ENCODE measurements at regions not wholly inside any gene's neighbourhood (a gene's known extent, or its start where the extent isn't known, plus 50 kb on each side); places are given as distances from the start of the nearest gene placed in this dataset.
"Not testable (repeated sequence)": the region's sequence is repeated elsewhere in the genome, so short reads cannot be mapped to it uniquely, and the experiment has no call there.

DNA sequence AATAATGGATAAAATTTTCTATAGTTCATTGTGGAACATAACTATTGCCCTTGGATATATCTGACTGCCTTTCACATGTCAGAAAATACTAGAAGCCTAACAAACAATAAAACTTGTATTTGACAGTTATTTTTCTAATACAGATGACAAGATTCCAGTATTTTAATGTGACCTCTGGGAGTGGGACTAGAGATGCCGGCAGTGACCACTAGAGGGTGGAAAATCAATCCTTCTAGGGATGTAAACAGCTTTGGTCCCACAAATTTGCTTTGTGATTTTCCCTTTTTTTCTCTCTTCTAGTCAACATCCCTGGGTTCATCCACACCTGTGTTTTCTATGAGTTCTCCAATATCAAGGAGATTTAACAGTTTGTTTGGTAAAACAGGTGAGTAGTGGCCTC is 813.7 kb downstream of the SPATA31A1 start:
- not testable (repeated sequence) for H2BK15ac ChIP-seq (ENCODE audit: low read depth, low read length); H3K27me3 Mint-ChIP-seq (ENCODE audit: low read depth); H3K9me3 Mint-ChIP-seq; H3K4me1 ChIP-seq (ENCODE audit: insufficient read depth, low read length); H3K23me2 ChIP-seq (ENCODE audit: insufficient read length, low read depth, low read length, poor library complexity, severe bottlenecking); H2BK5ac ChIP-seq (ENCODE audit: insufficient read length, low read length); H3K9ac ChIP-seq (ENCODE audit: extremely low read depth, insufficient read length, low read length); H4K8ac ChIP-seq (replicated peaks; ENCODE audit: insufficient read length, low read depth, low read length); H3K18ac ChIP-seq (ENCODE audit: insufficient read length, low read depth, low read length); H4K5ac ChIP-seq (ENCODE audit: insufficient read length, low read depth, low read length); H4K20me1 ChIP-seq (ENCODE audit: control insufficient read depth, insufficient read depth, insufficient read length); H3K14ac ChIP-seq (ENCODE audit: insufficient read depth, low read length); H2BK20ac ChIP-seq (ENCODE audit: low read depth, low read length, poor library complexity, severe bottlenecking); H3K27ac ChIP-seq (ENCODE audit: insufficient read length, low read depth, low read length); H3K4ac ChIP-seq (ENCODE audit: low read depth, low read length); DNase-seq; H3K56ac ChIP-seq (ENCODE audit: insufficient read length, low read depth, low read length); H3K27ac Mint-ChIP-seq; H3K27me3 ChIP-seq (ENCODE audit: insufficient read depth, low read length); H3K36me3 Mint-ChIP-seq (ENCODE audit: insufficient read depth in 1 of 3, low read depth in 3 of 3); H3K23ac ChIP-seq (ENCODE audit: insufficient read length, low read depth, low read length); H2AK5ac ChIP-seq (ENCODE audit: insufficient read length, low read length); H3K9me3 ChIP-seq (ENCODE audit: control insufficient read depth, low read depth, low read length); H3K79me1 ChIP-seq (ENCODE audit: insufficient read depth, low read depth, low read length, poor library complexity, severe bottlenecking); H3K4me1 Mint-ChIP-seq; H3K4me2 ChIP-seq (ENCODE audit: insufficient read depth, insufficient read length, low read length); H2BK120ac ChIP-seq (ENCODE audit: low read depth, low read length, poor library complexity, severe bottlenecking); H2AFZ ChIP-seq (ENCODE audit: low read length); H2BK12ac ChIP-seq (ENCODE audit: insufficient read length, low read depth, low read length); H3K4me3 Mint-ChIP-seq; H4K91ac ChIP-seq (ENCODE audit: insufficient read length, low read depth, low read length); H3K79me2 ChIP-seq (ENCODE audit: insufficient read depth, low read length); H3T11ph ChIP-seq (ENCODE audit: low read length)
- WGBS (ENCODE audit: extremely low coverage, insufficient read length, low lambda C conversion rate), result no CpG with 5 or more reads among the region's 1 CpG

DNA sequence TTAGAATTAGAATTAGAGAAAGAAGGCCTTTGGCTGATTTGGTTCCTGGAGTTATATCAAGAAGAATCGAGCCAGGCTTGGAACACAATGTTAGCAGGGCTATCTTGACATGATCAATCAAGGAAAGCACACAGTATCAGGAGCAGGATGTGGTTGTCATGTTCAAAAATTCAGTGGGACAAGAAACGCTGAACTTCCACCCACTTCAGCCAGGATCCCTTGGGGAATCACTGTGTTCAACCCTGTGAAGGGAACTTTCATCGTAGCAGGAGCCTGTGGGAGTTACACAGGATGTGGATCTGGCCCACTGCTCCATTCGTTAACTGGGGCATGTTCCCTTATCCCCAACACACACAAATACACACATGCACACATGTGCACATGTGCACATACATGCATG is 817.8 kb downstream of the SPATA31A1 start:
- H3K79me2 ChIP-seq (ENCODE audit: insufficient read depth, low read length); H2AFZ ChIP-seq (ENCODE audit: low read length); H2BK15ac ChIP-seq (ENCODE audit: low read depth, low read length); H3K79me1 ChIP-seq (ENCODE audit: insufficient read depth, low read depth, low read length, poor library complexity, severe bottlenecking); H4K20me1 ChIP-seq (ENCODE audit: control insufficient read depth, insufficient read depth, insufficient read length); H3K56ac ChIP-seq (ENCODE audit: insufficient read length, low read depth, low read length); H2BK12ac ChIP-seq (ENCODE audit: insufficient read length, low read depth, low read length); H3T11ph ChIP-seq (ENCODE audit: low read length); H4K5ac ChIP-seq (ENCODE audit: insufficient read length, low read depth, low read length); H3K36me3 Mint-ChIP-seq (ENCODE audit: insufficient read depth in 1 of 3, low read depth in 3 of 3); H2AK5ac ChIP-seq (ENCODE audit: insufficient read length, low read length); H3K9ac ChIP-seq (ENCODE audit: extremely low read depth, insufficient read length, low read length); H4K91ac ChIP-seq (ENCODE audit: insufficient read length, low read depth, low read length); H3K27ac Mint-ChIP-seq; H3K23me2 ChIP-seq (ENCODE audit: insufficient read length, low read depth, low read length, poor library complexity, severe bottlenecking); H3K4ac ChIP-seq (ENCODE audit: low read depth, low read length); H3K23ac ChIP-seq (ENCODE audit: insufficient read length, low read depth, low read length); H3K9me3 ChIP-seq (ENCODE audit: control insufficient read depth, low read depth, low read length); H3K4me1 ChIP-seq (ENCODE audit: insufficient read depth, low read length); H3K27me3 Mint-ChIP-seq (ENCODE audit: low read depth); H2BK120ac ChIP-seq (ENCODE audit: low read depth, low read length, poor library complexity, severe bottlenecking); H3K27ac ChIP-seq (ENCODE audit: insufficient read length, low read depth, low read length); H2BK5ac ChIP-seq (ENCODE audit: insufficient read length, low read length); H3K4me3 Mint-ChIP-seq; H3K27me3 ChIP-seq (ENCODE audit: insufficient read depth, low read length); H3K14ac ChIP-seq (ENCODE audit: insufficient read depth, low read length); H3K4me2 ChIP-seq (ENCODE audit: insufficient read depth, insufficient read length, low read length); H3K18ac ChIP-seq (ENCODE audit: insufficient read length, low read depth, low read length); H4K8ac ChIP-seq (replicated peaks; ENCODE audit: insufficient read length, low read depth, low read length); H3K9me3 Mint-ChIP-seq; H2BK20ac ChIP-seq (ENCODE audit: low read depth, low read length, poor library complexity, severe bottlenecking); DNase-seq: not testable (repeated sequence)
- WGBS (ENCODE audit: extremely low coverage, insufficient read length, low lambda C conversion rate), result no CpG with 5 or more reads among the region's 4 CpGs
- H3K4me1 Mint-ChIP-seq, result peaks cover 17 to 21% of the 10 kb centered on the region in 2 experiments

All from H9 (cell line).